ENCODE measurements at regions not wholly inside any gene's neighbourhood (a gene's known extent, or its start where the extent isn't known, plus 50 kb on each side); places are given as distances from the start of the nearest gene placed in this dataset.
"Not testable (repeated sequence)": the region's sequence is repeated elsewhere in the genome, so short reads cannot be mapped to it uniquely, and the experiment has no call there.

DNA sequence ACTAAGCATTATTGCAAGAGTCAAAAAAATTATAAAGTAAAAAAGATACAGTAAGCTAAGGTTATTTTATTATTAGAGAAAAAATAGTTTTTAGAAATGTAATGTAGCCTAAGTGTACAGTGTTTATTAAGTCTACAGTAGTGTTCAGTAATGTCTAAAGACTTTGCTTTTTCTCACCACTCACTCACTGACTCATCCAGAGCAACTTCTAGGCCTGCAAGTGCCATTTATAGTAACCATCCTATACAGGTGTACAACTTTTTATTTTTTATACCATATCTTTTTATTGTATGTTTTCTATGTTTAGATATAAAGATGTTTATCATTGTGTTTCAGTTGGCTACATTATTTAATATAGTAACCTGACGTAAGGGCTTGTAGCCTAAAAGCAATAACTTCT lies 661.5 kb upstream of the TPTE start:
- not testable (repeated sequence) for H3K9ac ChIP-seq (ENCODE audit: extremely low read depth, low read length, poor library complexity, severe bottlenecking); H3K27me3 ChIP-seq (ENCODE audit: control insufficient read depth, insufficient read depth, low read length, poor library complexity, severe bottlenecking); H3K36me3 ChIP-seq (ENCODE audit: control insufficient read depth, insufficient read depth, low read length); H3K27me3 Mint-ChIP-seq (ENCODE audit: insufficient read depth); H3K4me3 ChIP-seq (ENCODE audit: low read length); DNase-seq; H3K4me1 Mint-ChIP-seq; H3K27ac Mint-ChIP-seq; H3K4me1 ChIP-seq (ENCODE audit: control insufficient read depth, insufficient read depth, low read length); H3K27ac ChIP-seq (ENCODE audit: low read depth, low read length); H3K36me3 Mint-ChIP-seq (ENCODE audit: low read depth); H3K4me3 Mint-ChIP-seq
- 100% methylated on average over 1 of the region's 1 CpG; no CpG with 5 or more reads in 1 of the 2 experiments for WGBS, 2 experiments (ENCODE audit: insufficient coverage in 1 of 2, insufficient read length in 1 of 2)
- peaks cover 41% of the 10 kb centered on the region for H3K9me3 ChIP-seq (ENCODE audit: control insufficient read depth, low read length)
- peaks cover 62% of the 10 kb centered on the region for H3K9me3 Mint-ChIP-seq

DNA sequence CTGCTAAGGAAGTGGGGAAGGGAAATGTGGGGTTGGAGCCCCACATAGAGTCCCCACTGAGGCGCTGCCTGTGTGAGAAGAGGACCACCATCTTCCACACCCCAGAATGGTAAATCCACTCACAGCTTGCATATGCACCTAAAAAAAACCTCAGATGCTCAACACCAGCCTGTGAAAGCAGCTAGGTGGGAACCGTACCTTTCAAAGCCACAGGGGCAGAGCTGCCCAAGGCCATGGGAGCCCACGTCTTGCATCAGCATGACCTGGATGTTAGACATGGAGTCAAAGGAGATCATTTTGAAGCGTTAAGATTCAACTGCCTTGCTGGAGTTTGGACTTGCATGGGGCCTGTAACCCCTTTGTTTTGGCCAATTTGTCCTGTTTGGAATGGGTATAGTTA lies 658.9 kb upstream of the TPTE start:
- H3K9me3 ChIP-seq (ENCODE audit: control insufficient read depth, low read length) = peaks cover 36% of the 10 kb centered on the region
- not testable (repeated sequence) for H3K4me1 Mint-ChIP-seq; DNase-seq; H3K27ac Mint-ChIP-seq; H3K27me3 ChIP-seq (ENCODE audit: control insufficient read depth, insufficient read depth, low read length, poor library complexity, severe bottlenecking); H3K27ac ChIP-seq (ENCODE audit: low read depth, low read length); H3K4me3 ChIP-seq (ENCODE audit: low read length); H3K36me3 ChIP-seq (ENCODE audit: control insufficient read depth, insufficient read depth, low read length); H3K4me1 ChIP-seq (ENCODE audit: control insufficient read depth, insufficient read depth, low read length); H3K4me3 Mint-ChIP-seq; H3K27me3 Mint-ChIP-seq (ENCODE audit: insufficient read depth); H3K9ac ChIP-seq (ENCODE audit: extremely low read depth, low read length, poor library complexity, severe bottlenecking); H3K36me3 Mint-ChIP-seq (ENCODE audit: low read depth)
- peaks cover 60% of the 10 kb centered on the region for H3K9me3 Mint-ChIP-seq
- 61 to 64% methylated on average over 3 of the region's 4 CpGs for WGBS, 2 experiments (ENCODE audit: insufficient coverage in 1 of 2, insufficient read length in 1 of 2)

DNA sequence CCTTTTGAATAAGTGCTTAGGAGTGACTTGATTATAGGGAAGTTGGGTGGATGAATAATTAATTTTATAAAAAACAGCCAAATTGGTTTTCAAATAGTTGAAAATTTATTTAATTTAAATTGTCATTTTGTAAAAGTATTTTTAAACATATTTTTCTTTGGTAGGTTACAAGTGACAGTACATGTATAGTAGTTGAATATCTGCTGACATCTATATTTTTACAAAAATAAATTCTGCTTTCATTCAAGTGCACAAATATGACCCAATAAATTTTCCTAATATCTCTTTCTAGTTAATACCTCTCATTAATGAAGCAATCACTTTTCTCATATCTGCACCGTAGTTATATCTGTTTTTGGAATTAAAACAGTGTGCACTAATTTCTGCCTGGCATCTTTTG lies 653.6 kb upstream of the TPTE start:
- not testable (repeated sequence) for H3K4me3 ChIP-seq (ENCODE audit: low read length); H3K36me3 Mint-ChIP-seq (ENCODE audit: low read depth); H3K36me3 ChIP-seq (ENCODE audit: control insufficient read depth, insufficient read depth, low read length); H3K27me3 Mint-ChIP-seq (ENCODE audit: insufficient read depth); H3K4me1 Mint-ChIP-seq; H3K9ac ChIP-seq (ENCODE audit: extremely low read depth, low read length, poor library complexity, severe bottlenecking); H3K27ac ChIP-seq (ENCODE audit: low read depth, low read length); DNase-seq; H3K4me3 Mint-ChIP-seq; H3K27ac Mint-ChIP-seq; H3K4me1 ChIP-seq (ENCODE audit: control insufficient read depth, insufficient read depth, low read length); H3K27me3 ChIP-seq (ENCODE audit: control insufficient read depth, insufficient read depth, low read length, poor library complexity, severe bottlenecking)
- WGBS, 2 experiments (ENCODE audit: insufficient coverage in 1 of 2, insufficient read length in 1 of 2) = 67 to 88% methylated on average over 1 of the region's 1 CpG
- peaks cover 47% of the 10 kb centered on the region for H3K9me3 Mint-ChIP-seq
- peaks cover 59% of the 10 kb centered on the region for H3K9me3 ChIP-seq (ENCODE audit: control insufficient read depth, low read length)

DNA sequence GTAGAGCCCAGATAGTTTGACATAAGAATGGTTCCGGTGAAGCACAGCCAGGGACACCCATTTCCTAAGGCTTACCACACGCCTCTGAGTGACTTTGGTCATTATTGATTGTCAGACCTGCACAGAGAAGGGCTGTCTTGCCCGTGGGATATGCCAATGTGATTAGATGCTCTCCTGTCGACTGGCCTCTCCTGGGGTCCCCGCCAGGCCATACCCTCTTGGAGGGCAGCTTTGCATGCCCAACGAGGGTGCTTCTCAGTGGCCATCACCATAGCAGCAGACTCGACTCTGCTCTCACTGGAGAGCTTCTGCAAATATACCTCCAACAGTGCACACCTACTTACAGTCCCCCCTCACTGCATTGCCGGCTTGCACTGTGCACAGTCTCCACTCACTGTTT lies 648.3 kb upstream of the TPTE start:
- H3K27ac ChIP-seq (ENCODE audit: low read depth, low read length); H3K27ac Mint-ChIP-seq; H3K4me1 Mint-ChIP-seq; H3K27me3 ChIP-seq (ENCODE audit: control insufficient read depth, insufficient read depth, low read length, poor library complexity, severe bottlenecking); DNase-seq; H3K9ac ChIP-seq (ENCODE audit: extremely low read depth, low read length, poor library complexity, severe bottlenecking); H3K36me3 ChIP-seq (ENCODE audit: control insufficient read depth, insufficient read depth, low read length); H3K36me3 Mint-ChIP-seq (ENCODE audit: low read depth); H3K27me3 Mint-ChIP-seq (ENCODE audit: insufficient read depth); H3K4me1 ChIP-seq (ENCODE audit: control insufficient read depth, insufficient read depth, low read length); H3K4me3 Mint-ChIP-seq: not testable (repeated sequence)
- peaks cover 79% of the 10 kb centered on the region for H3K9me3 ChIP-seq (ENCODE audit: control insufficient read depth, low read length)
- WGBS, 2 experiments (ENCODE audit: insufficient coverage in 1 of 2, insufficient read length in 1 of 2) = 60 to 72% methylated on average over 6 to 7 of the region's 8 CpGs
- peaks cover 12% of the 10 kb centered on the region for H3K9me3 Mint-ChIP-seq
- peak overlapping the region; percentile 45 for H3K4me3 ChIP-seq (ENCODE audit: low read length)

DNA sequence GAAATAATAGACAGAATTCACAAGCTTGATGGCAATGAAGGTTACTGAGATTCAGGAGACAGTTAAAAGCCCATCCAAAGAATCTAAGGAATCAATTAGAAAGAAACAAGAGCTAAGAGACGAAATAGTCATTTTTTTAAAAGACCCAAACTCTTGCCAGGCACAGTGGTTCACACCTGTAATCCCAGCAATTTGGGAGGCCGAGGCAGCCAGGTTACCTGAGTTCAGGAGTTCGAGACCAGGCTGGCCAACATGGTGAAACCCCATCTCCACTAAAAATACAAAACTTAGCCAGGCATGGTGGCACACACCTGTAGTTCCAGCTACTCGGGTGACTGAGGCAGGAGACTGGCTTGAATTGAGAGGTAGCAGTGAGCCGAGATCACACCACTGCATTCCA lies 647.2 kb upstream of the TPTE start:
- peaks cover 13% of the 10 kb centered on the region for H3K9me3 Mint-ChIP-seq
- H3K27me3 Mint-ChIP-seq (ENCODE audit: insufficient read depth) = not testable (repeated sequence)

DNA sequence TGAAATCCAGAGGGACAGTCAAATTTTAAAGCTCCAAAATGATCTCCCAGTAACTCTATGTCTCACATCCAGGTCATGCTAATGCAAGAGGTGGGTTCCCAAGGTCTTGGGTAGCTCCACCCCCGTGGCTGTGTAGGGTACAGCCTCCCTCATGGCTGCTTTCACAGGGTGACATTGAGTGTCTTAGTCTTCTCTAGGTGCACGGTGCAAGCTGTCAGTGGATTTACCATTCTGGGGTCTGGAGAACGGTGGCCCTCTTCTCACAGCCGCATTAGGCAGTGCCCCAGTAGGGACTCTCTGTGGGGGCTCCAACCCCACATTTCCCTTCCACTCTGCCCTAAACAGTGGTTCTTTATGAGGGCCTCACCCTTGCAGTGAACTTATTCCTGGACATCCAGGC lies 640.0 kb upstream of the TPTE start:
- WGBS, 2 experiments (ENCODE audit: insufficient coverage in 1 of 2, insufficient read length in 1 of 2) = 62 to 68% methylated on average over 4 of the region's 4 CpGs
- not testable (repeated sequence) for H3K4me1 Mint-ChIP-seq; H3K36me3 Mint-ChIP-seq (ENCODE audit: low read depth); H3K36me3 ChIP-seq (ENCODE audit: control insufficient read depth, insufficient read depth, low read length); H3K27ac ChIP-seq (ENCODE audit: low read depth, low read length); H3K27me3 ChIP-seq (ENCODE audit: control insufficient read depth, insufficient read depth, low read length, poor library complexity, severe bottlenecking); H3K4me1 ChIP-seq (ENCODE audit: control insufficient read depth, insufficient read depth, low read length); H3K27me3 Mint-ChIP-seq (ENCODE audit: insufficient read depth); H3K4me3 Mint-ChIP-seq; H3K4me3 ChIP-seq (ENCODE audit: low read length); H3K27ac Mint-ChIP-seq; DNase-seq; H3K9ac ChIP-seq (ENCODE audit: extremely low read depth, low read length, poor library complexity, severe bottlenecking)
- peaks cover 62% of the 10 kb centered on the region for H3K9me3 ChIP-seq (ENCODE audit: control insufficient read depth, low read length)
- H3K9me3 Mint-ChIP-seq = peaks cover 62% of the 10 kb centered on the region

More for the DNA sequence above, 647.2 kb upstream of the TPTE start:
- DNase-seq; H3K36me3 Mint-ChIP-seq (ENCODE audit: low read depth); H3K4me1 ChIP-seq (ENCODE audit: control insufficient read depth, insufficient read depth, low read length); H3K36me3 ChIP-seq (ENCODE audit: control insufficient read depth, insufficient read depth, low read length); H3K27ac ChIP-seq (ENCODE audit: low read depth, low read length); H3K4me1 Mint-ChIP-seq; H3K4me3 ChIP-seq (ENCODE audit: low read length); H3K9ac ChIP-seq (ENCODE audit: extremely low read depth, low read length, poor library complexity, severe bottlenecking); H3K4me3 Mint-ChIP-seq; H3K27me3 ChIP-seq (ENCODE audit: control insufficient read depth, insufficient read depth, low read length, poor library complexity, severe bottlenecking); H3K27ac Mint-ChIP-seq: not testable (repeated sequence)
- peaks cover 79% of the 10 kb centered on the region for H3K9me3 ChIP-seq (ENCODE audit: control insufficient read depth, low read length)
- WGBS, 2 experiments (ENCODE audit: insufficient coverage in 1 of 2, insufficient read length in 1 of 2) = 56 to 59% methylated on average over 2 to 5 of the region's 5 CpGs

DNA sequence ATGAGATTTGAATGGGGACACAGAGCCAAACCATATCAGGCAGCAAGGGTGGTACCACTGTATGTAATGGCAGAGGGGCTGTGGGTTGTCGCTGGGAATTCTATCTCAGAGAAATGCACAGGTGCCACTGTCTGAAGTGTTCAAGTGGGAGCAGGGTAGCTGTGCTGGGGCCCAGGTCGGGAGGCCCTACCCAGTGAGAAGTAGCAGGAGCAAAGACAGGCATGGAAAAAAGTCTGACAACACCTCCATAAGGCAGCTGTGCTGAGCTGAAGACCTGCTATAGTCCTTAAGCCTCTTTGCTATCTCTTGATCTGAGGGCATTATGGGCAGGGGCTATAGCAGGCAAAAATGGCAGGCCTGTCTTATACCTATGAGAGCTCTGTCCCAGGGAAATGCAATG lies 638.3 kb upstream of the TPTE start:
- not testable (repeated sequence) for H3K36me3 ChIP-seq (ENCODE audit: control insufficient read depth, insufficient read depth, low read length); H3K4me1 Mint-ChIP-seq; H3K4me3 ChIP-seq (ENCODE audit: low read length); H3K27ac Mint-ChIP-seq; H3K27me3 ChIP-seq (ENCODE audit: control insufficient read depth, insufficient read depth, low read length, poor library complexity, severe bottlenecking); H3K27ac ChIP-seq (ENCODE audit: low read depth, low read length); H3K36me3 Mint-ChIP-seq (ENCODE audit: low read depth); H3K27me3 Mint-ChIP-seq (ENCODE audit: insufficient read depth); H3K4me1 ChIP-seq (ENCODE audit: control insufficient read depth, insufficient read depth, low read length); DNase-seq; H3K4me3 Mint-ChIP-seq; H3K9ac ChIP-seq (ENCODE audit: extremely low read depth, low read length, poor library complexity, severe bottlenecking)
- 36 to 53% methylated on average over 2 of the region's 2 CpGs for WGBS, 2 experiments (ENCODE audit: insufficient coverage in 1 of 2, insufficient read length in 1 of 2)
- peaks cover 67% of the 10 kb centered on the region for H3K9me3 Mint-ChIP-seq
- peaks cover 55% of the 10 kb centered on the region for H3K9me3 ChIP-seq (ENCODE audit: control insufficient read depth, low read length)
